ENCODE measurements at regions not wholly inside any gene's neighbourhood (a gene's known extent, or its start where the extent isn't known, plus 50 kb on each side); places are given as distances from the start of the nearest gene placed in this dataset.

- no peak for DNase-seq
Observed at GRCh38 chr2:145032791-145033190, 512.9 kb upstream of the ZEB2 start.

DNA sequence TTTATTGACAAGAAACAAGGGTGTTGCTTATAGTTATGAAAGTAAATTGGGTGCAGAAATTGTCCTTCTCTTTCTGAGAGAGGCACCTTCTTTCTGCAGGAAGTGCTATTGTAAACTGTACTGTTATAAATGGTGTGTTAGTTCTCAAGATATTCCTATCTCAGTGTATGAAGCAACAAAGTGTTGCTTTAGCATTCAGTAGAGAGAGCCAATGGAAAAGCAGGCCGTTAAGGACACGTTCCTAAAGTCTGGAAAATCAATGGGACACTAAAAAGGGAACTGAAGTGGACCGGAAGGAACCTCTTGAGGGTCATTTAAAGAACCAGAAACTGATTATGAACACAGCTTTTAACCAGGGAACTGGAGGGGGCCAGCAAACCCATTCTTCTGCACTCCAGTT lies 510.0 kb upstream of the ZEB2 start:
- no peak for DNase-seq

DNA sequence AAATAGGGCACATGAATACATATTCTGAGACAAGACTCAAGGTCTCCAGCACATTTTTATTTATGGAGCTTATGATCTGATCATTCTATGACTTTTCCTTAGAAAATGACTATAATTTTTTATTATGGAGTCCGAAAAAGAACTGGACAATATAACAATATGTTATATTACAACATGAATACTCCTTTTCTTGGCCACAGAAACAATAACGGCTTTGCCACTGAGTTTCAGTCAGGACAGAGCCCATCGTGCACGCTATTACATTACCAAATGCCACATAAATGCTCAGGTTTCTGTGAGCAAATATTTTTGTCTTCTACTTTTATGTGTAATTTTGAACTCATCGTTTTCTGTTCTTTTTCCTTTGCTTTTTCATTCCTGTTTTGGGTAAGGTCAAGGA lies 509.2 kb upstream of the ZEB2 start:
- no peak for DNase-seq

- no peak for DNase-seq
Observed at GRCh38 chr2:145028101-145028920, 508.4 kb upstream of the ZEB2 start.

DNA sequence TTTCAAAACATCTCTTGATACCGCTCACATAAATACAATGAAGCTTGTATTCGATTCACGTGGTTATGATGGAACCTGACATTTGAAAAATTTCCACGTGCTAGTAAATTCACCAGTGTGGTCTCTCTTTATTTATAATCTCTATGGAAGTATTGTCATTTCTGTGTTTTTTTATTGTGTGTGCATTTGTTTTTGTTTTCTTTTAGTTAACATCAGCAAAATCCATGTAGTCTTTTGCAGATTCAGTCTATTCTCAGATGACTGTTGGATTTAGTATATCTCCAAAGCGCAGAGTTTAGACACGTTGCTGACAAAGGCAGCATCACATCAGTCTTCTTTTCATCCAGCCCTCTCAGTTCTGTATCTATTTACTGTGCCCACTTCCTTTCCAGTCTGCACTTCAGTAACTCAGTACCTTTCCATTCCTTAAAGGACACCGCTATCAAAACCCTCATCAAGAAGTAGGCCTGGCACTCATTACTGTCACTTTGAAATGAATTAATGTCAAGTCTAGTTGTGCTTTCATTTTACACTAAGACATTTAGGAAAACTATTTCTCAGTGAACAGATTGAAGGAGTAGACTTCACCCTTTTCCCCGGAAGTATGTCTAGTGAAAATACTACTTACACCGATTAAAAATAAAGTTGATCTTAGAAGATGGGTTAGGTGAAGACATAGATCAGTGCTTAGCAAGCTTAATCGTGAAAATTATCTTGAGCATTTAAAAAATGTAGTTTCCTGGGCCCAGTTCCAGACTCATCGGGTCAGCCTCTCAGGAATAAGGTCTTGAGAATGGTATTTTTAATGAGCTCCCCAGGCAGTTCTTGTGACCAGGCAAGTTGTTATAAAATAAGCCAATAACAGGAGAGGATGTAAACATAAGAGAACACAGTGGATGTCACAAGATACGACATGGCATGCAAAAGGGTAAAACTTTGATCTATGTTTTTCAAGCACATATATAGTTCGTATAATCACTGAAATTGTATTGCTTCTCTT lies 506.8 kb upstream of the ZEB2 start:
- DNase-seq = no peak

GRCh38 chr2:145025382-145025781 lies 505.5 kb upstream of the ZEB2 start:
- no peak for DNase-seq

DNA sequence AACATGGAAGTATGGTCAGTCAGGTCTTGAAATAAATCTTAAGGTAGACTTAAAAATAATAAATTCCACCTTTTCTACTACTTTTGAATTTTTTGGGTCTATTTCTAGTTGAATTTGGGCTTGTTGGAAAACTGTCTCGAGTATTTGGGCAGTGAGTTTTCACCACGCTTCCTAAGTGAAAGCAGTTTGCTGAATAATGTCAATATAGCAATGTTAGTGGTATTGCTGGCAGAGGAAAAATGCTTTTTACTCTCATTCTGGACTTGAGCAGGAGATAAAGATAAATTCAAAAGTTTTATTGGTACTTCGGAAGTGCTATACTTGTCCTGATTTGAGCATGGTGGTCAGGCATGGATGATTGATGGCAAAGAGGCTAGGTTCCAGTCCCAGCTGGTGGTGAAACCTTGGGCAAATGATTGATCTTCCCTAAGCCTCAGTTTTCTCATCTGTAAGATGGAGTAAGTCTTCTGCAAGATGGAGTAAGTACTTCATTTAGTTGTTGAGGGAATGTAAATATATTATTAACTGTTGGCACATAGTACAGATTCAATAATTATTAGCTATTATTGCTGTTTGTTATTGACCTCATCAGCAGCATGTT lies 503.5 kb upstream of the ZEB2 start:
- DNase-seq = no peak

DNA sequence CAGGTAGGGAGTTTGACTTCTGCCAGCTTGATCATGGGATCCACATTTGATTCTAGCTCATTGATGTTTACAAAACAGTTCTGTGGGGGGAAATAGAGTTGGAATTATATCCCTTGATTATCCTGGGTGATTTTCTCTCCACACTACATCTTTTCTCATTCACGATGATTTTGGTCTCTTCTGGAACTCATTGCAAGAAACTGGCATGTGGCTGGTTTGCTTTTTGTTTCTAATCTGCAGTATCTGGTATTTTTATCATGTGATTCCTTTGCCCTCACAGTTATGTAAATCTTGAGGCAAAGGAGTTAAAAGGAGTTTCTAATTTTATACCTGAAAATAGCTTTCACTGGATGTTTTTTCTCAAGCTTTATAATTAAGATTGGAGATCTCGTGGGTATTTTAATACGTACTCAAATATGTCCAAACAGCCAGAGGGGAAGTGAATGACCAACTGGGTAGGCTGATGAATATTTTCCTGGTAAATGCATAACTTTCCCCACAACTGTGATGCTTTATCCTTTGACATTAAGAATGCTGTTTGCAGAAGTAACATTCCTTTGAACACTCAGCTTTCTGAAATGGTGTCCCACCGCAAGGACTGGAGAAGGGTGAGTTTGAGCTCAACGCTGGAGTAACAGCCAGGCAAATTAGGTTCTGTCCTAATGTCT lies 502.9 kb upstream of the ZEB2 start:
- no peak for DNase-seq

DNA sequence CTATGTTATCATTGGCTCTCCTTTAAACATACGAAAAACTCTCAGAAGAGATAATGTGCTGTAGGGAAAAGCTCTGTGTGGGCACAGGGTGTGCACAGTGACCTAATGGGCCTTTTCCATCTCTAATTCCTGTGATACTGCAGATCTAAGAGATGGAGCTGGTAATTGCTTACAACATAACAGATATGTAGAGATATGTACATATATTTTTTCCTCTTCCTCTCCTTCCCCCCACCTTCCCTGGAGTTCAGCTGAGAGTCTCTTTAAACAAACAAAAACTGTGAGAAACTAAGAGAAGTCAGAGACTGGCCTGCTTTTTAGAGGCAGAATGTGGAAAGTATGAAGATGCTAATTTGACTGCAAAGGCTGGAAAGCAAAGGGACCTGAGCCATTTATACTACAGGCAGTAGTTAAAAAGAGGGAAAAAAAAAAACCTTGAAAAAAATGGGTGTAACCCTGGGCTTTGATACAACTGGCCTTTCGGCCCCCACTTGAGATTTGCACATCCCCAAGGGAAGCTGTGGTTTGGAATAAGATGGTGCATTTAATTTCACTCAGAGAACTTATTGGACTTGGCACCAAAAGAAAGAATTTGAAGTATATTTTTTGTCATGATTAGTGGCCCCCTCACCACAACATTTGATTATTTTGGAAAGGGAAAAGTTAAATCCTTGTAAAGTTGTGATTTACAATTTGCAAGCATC lies 502.2 kb upstream of the ZEB2 start:
- no peak for DNase-seq

- no peak for DNase-seq
Observed at GRCh38 chr2:145020694-145021093, 500.8 kb upstream of the ZEB2 start.

DNA sequence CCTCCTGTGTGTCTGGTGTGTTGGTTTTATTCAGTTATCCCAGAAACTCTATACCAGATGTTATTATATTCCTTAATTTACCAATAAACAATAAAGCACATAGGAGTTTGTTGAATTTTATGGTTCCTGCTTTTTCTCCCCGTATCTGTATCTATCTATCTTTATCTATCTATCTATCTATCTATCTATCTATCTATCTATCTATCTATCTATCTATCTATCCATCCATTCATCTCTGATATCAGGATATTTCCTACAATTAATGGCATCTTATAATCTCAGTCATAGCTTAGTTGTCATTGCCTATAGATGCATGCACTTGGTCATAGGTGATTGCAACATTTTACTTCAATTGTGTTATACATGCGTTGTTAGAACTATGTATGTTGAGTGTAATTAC lies 500.2 kb upstream of the ZEB2 start:
- DNase-seq = no peak

- DNase-seq = no peak
Observed at GRCh38 chr2:145018502-145018901, 498.6 kb upstream of the ZEB2 start.

- DNase-seq = no peak
Observed at GRCh38 chr2:145017149-145017548, 497.2 kb upstream of the ZEB2 start.

DNA sequence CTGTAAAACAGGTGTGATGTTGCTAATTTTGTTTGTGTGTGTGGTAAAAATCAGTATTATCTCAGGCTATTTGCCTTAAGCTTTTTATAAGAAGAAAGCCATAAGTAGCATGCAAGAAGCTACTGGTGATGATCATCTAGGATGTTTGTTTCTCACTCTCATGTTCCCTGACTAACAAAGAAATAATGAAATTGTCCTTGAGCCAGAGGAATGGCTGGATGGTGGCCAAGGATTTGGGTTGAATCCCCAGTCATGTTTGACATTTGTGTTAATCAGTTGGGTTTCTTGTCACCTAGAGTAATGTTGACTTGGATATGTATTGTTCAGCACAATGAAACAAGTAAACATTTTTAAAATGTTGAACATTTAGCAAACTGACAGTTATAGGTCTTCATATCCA lies 496.8 kb upstream of the ZEB2 start:
- no peak for DNase-seq

- DNase-seq = no peak
Observed at GRCh38 chr2:145015561-145015960, 495.6 kb upstream of the ZEB2 start.

DNA sequence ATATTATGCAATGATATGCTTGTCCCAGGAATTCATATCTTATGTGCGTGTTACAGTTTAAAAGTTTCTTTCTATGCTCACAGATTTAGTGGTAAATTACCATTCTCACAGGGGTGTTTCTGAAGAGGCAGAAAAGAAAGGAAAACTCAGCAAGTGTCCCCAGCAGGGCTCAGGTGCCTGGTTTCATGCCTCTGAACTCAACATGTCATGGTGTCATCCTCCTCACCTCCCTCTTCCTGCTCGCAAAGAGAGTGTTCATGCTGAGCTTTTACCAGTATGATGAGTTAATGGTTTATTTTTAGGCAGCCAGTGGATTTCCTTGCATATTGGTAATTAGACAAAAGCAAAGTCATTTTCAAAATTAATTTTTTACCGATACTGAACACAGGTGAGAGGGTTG lies 492.9 kb upstream of the ZEB2 start:
- DNase-seq = no peak

DNA sequence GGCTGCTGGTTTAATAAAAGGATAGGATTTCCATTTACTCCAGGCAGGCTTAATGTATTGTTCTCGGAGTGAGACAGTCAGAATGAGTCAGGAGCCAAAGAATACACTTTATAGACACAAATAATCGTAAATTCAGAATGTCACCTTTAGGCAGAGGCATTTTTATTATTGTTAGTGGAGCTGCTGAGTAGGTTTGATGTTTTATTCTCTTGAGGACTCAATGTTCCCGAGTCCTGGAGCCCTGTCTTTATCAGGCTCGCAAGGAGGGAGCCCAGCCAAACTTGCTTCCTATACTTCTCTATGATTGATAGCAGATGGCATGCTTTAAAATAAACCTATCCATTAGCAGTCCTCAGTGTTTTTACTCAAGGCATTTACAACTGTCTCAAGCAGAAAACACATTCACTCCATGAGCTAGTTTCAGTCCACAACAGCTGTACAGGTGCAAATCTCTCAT lies 492.3 kb upstream of the ZEB2 start:
- no peak for DNase-seq

GRCh38 chr2:145010635-145011034 lies 490.7 kb upstream of the ZEB2 start:
- no peak for DNase-seq

- no peak for DNase-seq
Observed at GRCh38 chr2:145007960-145008263, 488.0 kb upstream of the ZEB2 start.

DNA sequence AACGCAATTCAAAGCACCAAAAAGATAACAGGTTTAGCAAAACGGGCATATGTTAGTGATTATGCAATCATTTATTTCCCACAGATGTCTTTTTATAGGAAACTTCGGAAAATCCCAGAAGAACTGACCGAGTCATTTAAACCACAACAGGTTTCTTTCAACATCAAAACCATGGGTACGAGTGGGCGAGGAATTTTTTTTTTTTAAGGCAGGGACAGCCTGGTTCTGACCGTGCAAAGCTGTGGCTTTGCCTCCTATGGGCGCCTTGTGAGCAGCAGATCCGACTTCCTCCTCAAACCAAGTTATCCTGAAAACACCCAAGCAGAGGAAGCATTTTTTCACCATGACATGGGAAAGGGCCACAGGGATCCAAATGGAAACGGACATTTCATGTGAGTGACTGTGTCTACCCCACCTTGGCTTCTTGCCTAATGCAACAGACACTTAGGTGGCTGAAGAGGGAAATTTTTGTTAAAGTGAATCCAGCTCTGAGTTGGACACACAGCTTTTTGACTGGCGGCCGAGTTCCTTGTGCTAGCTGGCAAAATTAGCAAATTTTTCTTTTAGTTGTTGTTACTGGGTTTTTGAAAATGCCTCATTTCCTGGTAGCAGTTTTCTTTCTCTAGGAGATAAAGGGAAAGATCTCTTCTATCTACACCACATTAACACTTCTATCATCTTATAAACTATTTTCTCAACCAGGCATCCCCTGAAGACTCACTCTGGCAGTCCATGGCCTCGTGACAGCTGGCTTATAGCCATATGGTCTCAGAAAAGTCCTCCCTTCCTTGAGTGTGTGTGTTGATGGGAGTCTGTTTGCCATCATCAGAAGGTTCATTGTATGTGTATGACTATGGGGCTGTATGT lies 487.4 kb upstream of the ZEB2 start:
- no peak for DNase-seq

DNA sequence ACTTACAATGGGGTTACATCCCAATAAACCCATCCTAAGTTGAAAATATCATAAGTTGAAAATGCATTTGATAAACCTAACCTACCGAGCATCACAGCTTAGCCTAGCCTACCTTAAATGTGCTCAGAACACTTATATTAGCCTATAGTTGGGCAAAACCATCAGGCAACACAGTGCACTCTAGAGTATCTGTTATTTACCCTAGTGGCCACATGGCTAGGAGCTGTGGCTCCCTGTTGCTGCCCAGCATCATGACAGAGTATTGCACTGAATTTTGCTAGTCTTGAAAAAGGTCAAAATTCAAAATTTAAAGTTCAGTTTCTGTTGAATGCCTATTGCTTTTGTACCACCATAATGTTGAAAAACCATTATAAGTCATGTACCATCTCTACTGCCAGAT lies 482.7 kb upstream of the ZEB2 start:
- DNase-seq = no peak
